Kidney (tissue), 13 donors: ENCODE measurements at regions not wholly inside any gene's neighbourhood (a gene's known extent, or its start where the extent isn't known, plus 50 kb on each side); places are given as distances from the start of the nearest gene placed in this dataset.

Experiments
- DNase-seq, 5 donors: peaks; one replicate each; pipeline ENCODE4 v3.0.0-alpha.2; 2013 to 2020
- FAIRE-seq: peaks from 2 replicates; lab custom pipeline; 2012; peaks lifted over from hg19 to GRCh38; lab: Jason Lieb, UNC
- H3K27ac ChIP-seq, 2 donors: one replicate each; pipeline ENCODE4 v1.7.0; 2013; ENCODE audit warnings: low read depth in 2 of 2, low read length in 2 of 2, inconsistent platforms in 1 of 2
- H3K27me3 ChIP-seq: one replicate; pipeline ENCODE4 v1.7.1; 2013; ENCODE audit warnings: low read length, inconsistent platforms; ENCODE audit not compliant: control insufficient read depth, insufficient read depth
- H3K36me3 ChIP-seq, 3 donors: one replicate each; pipeline versions ENCODE4 v1.7.0 to v1.7.1; 2013; ENCODE audit warnings: low read length in 3 of 3, control low read depth in 1 of 3, inconsistent platforms in 1 of 3; ENCODE audit not compliant: insufficient read depth in 3 of 3, control insufficient read depth in 2 of 3
- H3K4me1 ChIP-seq, 3 donors: one replicate each; pipeline versions ENCODE4 v1.7.0 to v1.7.1; 2013; ENCODE audit warnings: low read length in 3 of 3, inconsistent platforms in 1 of 3, low read depth in 1 of 3; ENCODE audit not compliant: control insufficient read depth in 2 of 3, insufficient read depth in 2 of 3
- H3K4me3 ChIP-seq, 3 donors: one replicate each; pipeline versions ENCODE4 v1.7.0 to v1.8.1; 2013; ENCODE audit warnings: low read length in 3 of 3, control low read depth in 1 of 3, inconsistent platforms in 1 of 3
- H3K9ac ChIP-seq, 3 donors: one replicate each; pipeline versions ENCODE4 v1.7.0 to v1.7.1; 2013; ENCODE audit warnings: low read length in 3 of 3, control low read depth in 1 of 3, inconsistent platforms in 1 of 3
- H3K9me3 ChIP-seq, 3 donors: one replicate each; pipeline versions ENCODE4 v1.7.0 to v1.7.1; 2013; ENCODE audit warnings: low read length in 3 of 3, control low read depth in 1 of 3, inconsistent platforms in 1 of 3; ENCODE audit not compliant: control insufficient read depth in 2 of 3, insufficient read depth in 1 of 3
- intact Hi-C: fragments of 100-400 bp; cut with DNase I; formaldehyde crosslinking; loops from one replicate; pipeline ENCODE4 v1.11.1; 2022
- TF ChIP-seq, protein P1 (sequence below): IDR thresholded peaks from 3 replicates; pipeline ENCODE4 v1.5.1; 2012; ENCODE audit warnings: mild to moderate bottlenecking, moderate library complexity, borderline replicate concordance; ENCODE audit not compliant: insufficient read depth; ENCODE audit errors: extremely low read depth
- donor health status: control.
- donor health status: control.
- donor health status: control.
- donor health status: control.
- donor health status: control.
- donor health status: DM: yes; HTN: yes; CAD: no.
- donor health status: Normal renal cell carcinoma (clear cell type).

- H3K27ac ChIP-seq, result no peak overlapping the region
- H3K36me3 ChIP-seq, result no peaks in the 10 kb centered on the region
- DNase-seq (no peak), FAIRE-seq (no peak)
- no peaks in the 10 kb centered on the region for H3K27me3 ChIP-seq
- H3K4me1 ChIP-seq, result no peaks in the 10 kb centered on the region
- no peaks in the 10 kb centered on the region for H3K9me3 ChIP-seq
- intact Hi-C loops, result no loop called here
- no peak overlapping the region for H3K9ac ChIP-seq
- H3K4me3 ChIP-seq, result no peak overlapping the region
- TF ChIP-seq, protein P1, sequence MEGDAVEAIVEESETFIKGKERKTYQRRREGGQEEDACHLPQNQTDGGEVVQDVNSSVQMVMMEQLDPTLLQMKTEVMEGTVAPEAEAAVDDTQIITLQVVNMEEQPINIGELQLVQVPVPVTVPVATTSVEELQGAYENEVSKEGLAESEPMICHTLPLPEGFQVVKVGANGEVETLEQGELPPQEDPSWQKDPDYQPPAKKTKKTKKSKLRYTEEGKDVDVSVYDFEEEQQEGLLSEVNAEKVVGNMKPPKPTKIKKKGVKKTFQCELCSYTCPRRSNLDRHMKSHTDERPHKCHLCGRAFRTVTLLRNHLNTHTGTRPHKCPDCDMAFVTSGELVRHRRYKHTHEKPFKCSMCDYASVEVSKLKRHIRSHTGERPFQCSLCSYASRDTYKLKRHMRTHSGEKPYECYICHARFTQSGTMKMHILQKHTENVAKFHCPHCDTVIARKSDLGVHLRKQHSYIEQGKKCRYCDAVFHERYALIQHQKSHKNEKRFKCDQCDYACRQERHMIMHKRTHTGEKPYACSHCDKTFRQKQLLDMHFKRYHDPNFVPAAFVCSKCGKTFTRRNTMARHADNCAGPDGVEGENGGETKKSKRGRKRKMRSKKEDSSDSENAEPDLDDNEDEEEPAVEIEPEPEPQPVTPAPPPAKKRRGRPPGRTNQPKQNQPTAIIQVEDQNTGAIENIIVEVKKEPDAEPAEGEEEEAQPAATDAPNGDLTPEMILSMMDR, result no peak
Measured at GRCh38 chr2:204355688-204356087, 189.6 kb upstream of the PARD3B start.

GRCh38 chr2:204356151-204356641, 189.1 kb upstream of the PARD3B start:
- TF ChIP-seq, protein P1, result no peak
- no peaks in the 10 kb centered on the region for H3K36me3 ChIP-seq
- H3K27me3 ChIP-seq, result no peaks in the 10 kb centered on the region
- H3K27ac ChIP-seq, result no peak overlapping the region
- H3K4me1 ChIP-seq, result no peaks in the 10 kb centered on the region
- FAIRE-seq (no peak), DNase-seq (no peak)
- no peak overlapping the region for H3K4me3 ChIP-seq
- intact Hi-C loops, result no loop called here
- no peak overlapping the region for H3K9ac ChIP-seq
- no peaks in the 10 kb centered on the region for H3K9me3 ChIP-seq

DNA sequence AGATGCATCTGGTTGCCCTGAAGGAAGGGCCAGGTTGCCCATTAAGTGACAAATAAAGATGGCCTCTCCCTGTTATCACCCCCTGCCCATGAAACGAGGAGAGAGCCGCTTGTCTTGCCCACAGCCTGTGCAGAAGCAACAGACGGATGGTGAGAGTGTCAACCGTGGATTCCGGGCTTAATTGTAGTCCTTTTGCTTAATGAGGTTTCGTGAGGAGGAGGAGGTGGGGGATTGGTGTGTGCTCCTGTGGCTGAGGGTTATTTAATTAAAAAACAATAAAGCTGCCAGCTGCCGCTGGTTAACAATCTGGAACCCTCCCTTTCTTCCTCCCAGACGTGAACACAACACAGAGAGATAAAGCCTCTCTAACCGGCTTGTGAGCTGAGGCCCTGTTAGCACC, 188.0 kb upstream of the PARD3B start:
- Histone ChIP-seq H3K4me3 (no peak overlapping the region), H3K27me3 (no peaks in the 10 kb centered on the region), H3K9ac (no peak overlapping the region), H3K9me3 (no peaks in the 10 kb centered on the region), H3K27ac (no peak overlapping the region), H3K4me1 (no peaks in the 10 kb centered on the region), H3K36me3 (no peaks in the 10 kb centered on the region)
- DNase-seq (peak in 4 of 5 donors; percentile 82 to 94 (median 86)), FAIRE-seq (no peak)
- intact Hi-C loops, result no loop called here
- TF ChIP-seq, protein P1, result no peak

DNA sequence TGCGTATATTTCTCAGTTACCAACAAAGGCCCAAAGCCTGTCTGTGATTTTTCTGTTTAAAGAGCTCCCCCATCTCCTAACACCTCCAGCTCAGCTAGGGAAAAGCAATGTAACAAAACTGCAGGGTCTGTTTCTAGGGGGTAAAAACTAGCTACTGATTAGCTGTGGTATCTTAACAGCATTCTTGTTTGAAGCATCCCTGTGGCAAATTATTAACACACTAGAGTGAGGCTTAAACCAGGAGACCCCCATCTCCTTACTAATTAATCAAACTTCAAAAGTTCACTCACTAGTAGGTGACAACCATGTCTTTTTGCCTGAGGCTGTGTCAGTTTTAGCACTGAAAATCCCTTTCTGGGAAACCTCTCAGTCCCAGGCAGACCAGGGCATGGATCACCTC, 186.2 kb upstream of the PARD3B start:
- H3K9ac ChIP-seq, result no peak overlapping the region
- no peak overlapping the region for H3K27ac ChIP-seq
- DNase-seq (peak in 2 of 5 donors; percentile 49 to 70), FAIRE-seq (no peak)
- intact Hi-C loops, result no loop called here
- TF ChIP-seq, protein P1, result no peak
- H3K27me3 ChIP-seq, result no peaks in the 10 kb centered on the region
- no peaks in the 10 kb centered on the region for H3K4me1 ChIP-seq
- no peaks in the 10 kb centered on the region for H3K9me3 ChIP-seq
- H3K36me3 ChIP-seq, result no peaks in the 10 kb centered on the region
- no peak overlapping the region for H3K4me3 ChIP-seq
